Stimulated activated CD4-positive, alpha-beta T cell treated with anti-CD3 and anti-CD28 coated beads, TNF-alpha, amount 100 ng/mL, for 48 hours (primary cell): ENCODE measurements at regions not wholly inside any gene's neighbourhood (a gene's known extent, or its start where the extent isn't known, plus 50 kb on each side); places are given as distances from the start of the nearest gene placed in this dataset.

Experiments used
- DNase-seq, 3 donors: peaks; one replicate each; pipeline ENCODE4 v3.0.0-alpha.2; 2020; ENCODE audit warnings: low read depth in 3 of 3

GRCh38 chr10:8596929-8597472 lies 542.5 kb downstream of the GATA3 start:
- DNase-seq: no peak

GRCh38 chr10:8600192-8600591 lies 545.7 kb downstream of the GATA3 start:
- peak in 1 of 3 donors; percentile 6 for DNase-seq

GRCh38 chr10:8602821-8603220 lies 548.3 kb downstream of the GATA3 start:
- DNase-seq: no peak

GRCh38 chr10:8614054-8614565 lies 559.6 kb downstream of the GATA3 start:
- no peak for DNase-seq

GRCh38 chr10:8615118-8615517 lies 560.6 kb downstream of the GATA3 start:
- no peak for DNase-seq

- no peak for DNase-seq
Measured at GRCh38 chr10:8616166-8616565, 561.7 kb downstream of the GATA3 start.

- no peak for DNase-seq
Measured at GRCh38 chr10:8617792-8618191, 563.3 kb downstream of the GATA3 start.

- no peak for DNase-seq
Measured at GRCh38 chr10:8618834-8619233, 564.3 kb downstream of the GATA3 start.

GRCh38 chr10:8628351-8628750 lies 573.9 kb downstream of the GATA3 start:
- no peak for DNase-seq

GRCh38 chr10:8633909-8634308 lies 579.4 kb downstream of the GATA3 start:
- DNase-seq: no peak

- no peak for DNase-seq
Measured at GRCh38 chr10:8636371-8636770, 581.9 kb downstream of the GATA3 start.

GRCh38 chr10:8637640-8638039 lies 583.2 kb downstream of the GATA3 start:
- no peak for DNase-seq

- DNase-seq: no peak
Measured at GRCh38 chr10:8638088-8638672, 583.7 kb downstream of the GATA3 start.

- DNase-seq: no peak
Measured at GRCh38 chr10:8639486-8640185, 585.1 kb downstream of the GATA3 start.

GRCh38 chr10:8640301-8640700 lies 585.8 kb downstream of the GATA3 start:
- DNase-seq: no peak

- DNase-seq: no peak
Measured at GRCh38 chr10:8640878-8641277, 586.4 kb downstream of the GATA3 start.

GRCh38 chr10:8656261-8656660 lies 601.8 kb downstream of the GATA3 start:
- DNase-seq: no peak

- no peak for DNase-seq
Measured at GRCh38 chr10:8659982-8660381, 605.5 kb downstream of the GATA3 start.

- no peak for DNase-seq
Measured at GRCh38 chr10:8661886-8662285, 607.4 kb downstream of the GATA3 start.

GRCh38 chr10:8663131-8663530 lies 608.6 kb downstream of the GATA3 start:
- DNase-seq: no peak

- DNase-seq: no peak
Measured at GRCh38 chr10:8665322-8665721, 610.8 kb downstream of the GATA3 start.

- no peak for DNase-seq
Measured at GRCh38 chr10:8670461-8670860, 616.0 kb downstream of the GATA3 start.

- DNase-seq: no peak
Measured at GRCh38 chr10:8674230-8674629, 619.7 kb downstream of the GATA3 start.
